ENCODE measurements at regions not wholly inside any gene's neighbourhood (a gene's known extent, or its start where the extent isn't known, plus 50 kb on each side); places are given as distances from the start of the nearest gene placed in this dataset.

- TF ChIP-seq REST (IDR thresholded peaks at IDR 0.05; ENCODE audit: unreplicated experiment) (no peak), CTCF (conservative IDR thresholded peaks at IDR 0.05; ENCODE audit: low read depth in 2 of 2) (no peak), CREB1 (CRISPR knock-in tag; IDR thresholded peaks at IDR 0.05; ENCODE audit: low read depth) (no peak)
Measured at GRCh38 chr14:51787352-51787751, 73.1 kb upstream of the GNG2 start (continued).

- DNase-seq (ENCODE audit: low spot score) = no peak
- Mint-ChIP-seq H3K4me3 (no peak overlapping the region), H3K9me3 (peaks cover 32% of the 10 kb centered on the region), H3K36me3 (ENCODE audit: low read depth) (peaks cover 19% of the 10 kb centered on the region), H3K4me1 (no peaks in the 10 kb centered on the region), H3K27ac (no peak overlapping the region), H3K27me3 (ENCODE audit: insufficient read depth, low read depth, poor library complexity) (no peaks in the 10 kb centered on the region)
- ATAC-seq = no peak
- no peak overlapping the region for H3K4me3 ChIP-seq
- no peak overlapping the region for H2AFZ ChIP-seq
- no peaks in the 10 kb centered on the region for H3K9me2 ChIP-seq (ENCODE audit: insufficient read depth)
- H3K4me2 ChIP-seq = no peak overlapping the region
- no peaks in the 10 kb centered on the region for H4K20me1 ChIP-seq (replicated peaks; ENCODE audit: insufficient read depth)
- H3K79me2 ChIP-seq (replicated peaks; ENCODE audit: insufficient read depth) = no peaks in the 10 kb centered on the region
- peaks cover 3% of the 10 kb centered on the region; the same call in 1 of the 2 replicates for H3K36me3 ChIP-seq (ENCODE audit: insufficient read depth)
- no peaks in the 10 kb centered on the region for H3K27me3 ChIP-seq (ENCODE audit: insufficient read depth)
- no peak overlapping the region for H3K27ac ChIP-seq (ENCODE audit: low read depth)
- no peaks in the 10 kb centered on the region for H3K4me1 ChIP-seq (ENCODE audit: insufficient read depth)
- H3F3A ChIP-seq (replicated peaks; ENCODE audit: low read depth) = no peaks in the 10 kb centered on the region
- no peak for TF ChIP-seq JUNB (IDR thresholded peaks at IDR 0.05; ENCODE audit: unreplicated experiment)
- TF ChIP-seq STAT1 (IDR thresholded peaks at IDR 0.05; ENCODE audit: unreplicated experiment) = no peak
- no peak for TF ChIP-seq REST (IDR thresholded peaks at IDR 0.05; ENCODE audit: unreplicated experiment)
- no peak for TF ChIP-seq ZNF331 (CRISPR knock-in tag; IDR thresholded peaks at IDR 0.05; ENCODE audit: low read depth)
- no peak for TF ChIP-seq CTCF (conservative IDR thresholded peaks at IDR 0.05; ENCODE audit: low read depth in 2 of 2)
- TF ChIP-seq EZH2 (IDR thresholded peaks at IDR 0.05; ENCODE audit: low read depth, unreplicated experiment) = no peak
Measured at GRCh38 chr14:51789114-51789513, 71.3 kb upstream of the GNG2 start.
